ENCODE measurements at regions not wholly inside any gene's neighbourhood (a gene's known extent, or its start where the extent isn't known, plus 50 kb on each side); places are given as distances from the start of the nearest gene placed in this dataset.

DNA sequence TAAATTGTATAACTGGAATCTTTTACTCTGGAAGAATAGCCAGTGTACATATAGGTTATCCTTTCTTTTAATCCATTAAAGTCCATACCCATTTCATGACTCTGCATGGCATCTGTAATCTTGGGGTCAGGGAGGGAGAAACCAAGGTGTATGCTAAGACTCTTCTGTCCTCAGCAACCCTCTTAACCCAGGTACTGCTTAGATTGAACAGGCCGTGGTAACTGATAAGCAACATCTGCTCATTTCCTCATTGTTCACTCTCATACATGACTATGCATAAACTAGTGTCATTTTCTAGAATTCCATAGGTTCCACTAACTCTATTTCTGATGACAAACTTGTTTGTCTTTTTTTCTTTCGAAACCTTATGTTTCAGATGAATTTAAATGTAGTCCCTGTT is 69.3 kb upstream of the IFNE start:
- ChIA-PET POLR2A (interaction anchor here (0.6 kb wide), 1 partner anchor 887 kb away, joined by 3 read pairs; no protein-coding TSS in a partner anchor), CTCF (ENCODE audit: unreplicated experiment) (no interaction called here)
- Histone ChIP-seq H3K9me2 (ENCODE audit: insufficient read depth, low read length) (no peaks in the 10 kb centered on the region), H4K20me1 (ENCODE audit: insufficient read depth, low read length) (no peaks in the 10 kb centered on the region), H3K4me1 (ENCODE audit: insufficient read depth, low read length, poor library complexity, severe bottlenecking) (no peaks in the 10 kb centered on the region), H3K9me3 (ENCODE audit: low read length) (no peaks in the 10 kb centered on the region), H3K27ac (ENCODE audit: low read depth, low read length, poor library complexity, severe bottlenecking) (no peak overlapping the region), H3K79me2 (ENCODE audit: insufficient read depth, low read depth, low read length) (no peaks in the 10 kb centered on the region), H3K36me3 (ENCODE audit: insufficient read depth, low read length) (no peaks in the 10 kb centered on the region), H2AFZ (ENCODE audit: low read length) (no peak overlapping the region), H3K4me3 (ENCODE audit: low read depth, low read length, poor library complexity, severe bottlenecking) (no peak overlapping the region), H3K4me2 (ENCODE audit: low read length) (no peak overlapping the region)
- BruUV-seq (replicated peaks), result no TSS peak
- no peak for DNase-seq (ENCODE audit: low spot score)
- intact Hi-C loops (cut with micrococcal nuclease; ENCODE audit: unreplicated experiment), result no loop called here
- TF ChIP-seq, protein P1, sequence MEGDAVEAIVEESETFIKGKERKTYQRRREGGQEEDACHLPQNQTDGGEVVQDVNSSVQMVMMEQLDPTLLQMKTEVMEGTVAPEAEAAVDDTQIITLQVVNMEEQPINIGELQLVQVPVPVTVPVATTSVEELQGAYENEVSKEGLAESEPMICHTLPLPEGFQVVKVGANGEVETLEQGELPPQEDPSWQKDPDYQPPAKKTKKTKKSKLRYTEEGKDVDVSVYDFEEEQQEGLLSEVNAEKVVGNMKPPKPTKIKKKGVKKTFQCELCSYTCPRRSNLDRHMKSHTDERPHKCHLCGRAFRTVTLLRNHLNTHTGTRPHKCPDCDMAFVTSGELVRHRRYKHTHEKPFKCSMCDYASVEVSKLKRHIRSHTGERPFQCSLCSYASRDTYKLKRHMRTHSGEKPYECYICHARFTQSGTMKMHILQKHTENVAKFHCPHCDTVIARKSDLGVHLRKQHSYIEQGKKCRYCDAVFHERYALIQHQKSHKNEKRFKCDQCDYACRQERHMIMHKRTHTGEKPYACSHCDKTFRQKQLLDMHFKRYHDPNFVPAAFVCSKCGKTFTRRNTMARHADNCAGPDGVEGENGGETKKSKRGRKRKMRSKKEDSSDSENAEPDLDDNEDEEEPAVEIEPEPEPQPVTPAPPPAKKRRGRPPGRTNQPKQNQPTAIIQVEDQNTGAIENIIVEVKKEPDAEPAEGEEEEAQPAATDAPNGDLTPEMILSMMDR (conservative IDR thresholded peaks at IDR 0.05; ENCODE audit: low read length), result no peak
- TF ChIP-seq EZH2phosphoT487 (IDR thresholded peaks at IDR 0.05; ENCODE audit: borderline replicate concordance, low read depth, low read length), result no peak

DNA sequence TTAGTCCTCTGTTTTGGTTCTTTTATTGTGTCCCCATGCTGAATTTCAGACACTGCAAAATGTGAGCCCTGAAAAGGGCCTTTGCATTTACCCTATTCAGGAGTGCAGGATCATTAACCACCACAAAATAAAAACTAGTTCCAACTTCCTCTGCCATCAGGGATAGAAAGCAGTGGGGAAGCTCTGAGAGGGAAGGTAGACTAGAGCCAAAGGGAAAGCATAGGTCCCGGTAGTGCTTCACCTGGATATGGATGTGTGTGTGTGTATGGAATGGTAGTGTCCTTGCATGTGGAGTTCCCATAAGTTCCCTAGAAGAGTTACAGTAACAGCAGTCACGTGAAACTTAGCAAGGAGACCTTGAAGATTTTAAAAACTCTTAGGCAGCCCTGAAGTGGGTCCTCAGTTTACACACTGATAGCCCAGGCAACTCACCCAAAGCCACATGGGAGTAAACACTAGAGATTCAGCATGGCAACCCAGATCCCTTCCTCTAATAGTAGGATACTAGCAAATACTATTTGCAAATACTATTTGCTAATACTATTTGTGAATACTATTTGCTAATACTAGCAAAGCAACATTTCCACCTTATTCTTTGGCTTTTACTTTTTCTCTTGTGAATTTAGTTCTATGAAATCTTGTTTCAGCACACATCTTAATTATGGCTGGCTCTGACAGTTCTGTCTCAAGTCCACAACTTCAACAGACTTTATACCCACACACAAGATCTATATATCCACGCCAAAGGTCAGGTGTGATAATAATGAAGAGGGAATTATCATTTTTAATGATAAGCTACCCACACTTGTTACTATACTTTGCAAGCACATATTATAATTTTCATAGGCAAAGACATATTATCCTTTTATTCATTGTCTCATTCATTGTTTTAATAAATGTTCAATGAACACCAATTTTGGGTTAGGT is 70.4 kb upstream of the IFNE start:
- BruUV-seq (replicated peaks), result no TSS peak
- H3K4me2 ChIP-seq (ENCODE audit: low read length), result no peak overlapping the region
- no peaks in the 10 kb centered on the region for H3K36me3 ChIP-seq (ENCODE audit: insufficient read depth, low read length)
- no peak for DNase-seq (ENCODE audit: low spot score)
- H2AFZ ChIP-seq (ENCODE audit: low read length), result no peak overlapping the region
- H3K4me3 ChIP-seq (ENCODE audit: low read depth, low read length, poor library complexity, severe bottlenecking), result no peak overlapping the region
- H3K9me2 ChIP-seq (ENCODE audit: insufficient read depth, low read length), result no peaks in the 10 kb centered on the region
- no peaks in the 10 kb centered on the region for H3K79me2 ChIP-seq (ENCODE audit: insufficient read depth, low read depth, low read length)
- intact Hi-C loops (cut with micrococcal nuclease; ENCODE audit: unreplicated experiment), result no loop called here
- no peaks in the 10 kb centered on the region for H3K9me3 ChIP-seq (ENCODE audit: low read length)
- H3K4me1 ChIP-seq (ENCODE audit: insufficient read depth, low read length, poor library complexity, severe bottlenecking), result no peaks in the 10 kb centered on the region
- no peaks in the 10 kb centered on the region for H4K20me1 ChIP-seq (ENCODE audit: insufficient read depth, low read length)
- ChIA-PET CTCF (ENCODE audit: unreplicated experiment) (no interaction called here), POLR2A (interaction anchor here (0.5 to 0.6 kb wide), 2 partner anchors 888 to 1830 kb away, joined by 3 read pairs; no protein-coding TSS in a partner anchor)
- H3K27ac ChIP-seq (ENCODE audit: low read depth, low read length, poor library complexity, severe bottlenecking), result no peak overlapping the region
- TF ChIP-seq EZH2phosphoT487 (IDR thresholded peaks at IDR 0.05; ENCODE audit: borderline replicate concordance, low read depth, low read length), result no peak
- TF ChIP-seq, protein P1 (conservative IDR thresholded peaks at IDR 0.05; ENCODE audit: low read length), result no peak

DNA sequence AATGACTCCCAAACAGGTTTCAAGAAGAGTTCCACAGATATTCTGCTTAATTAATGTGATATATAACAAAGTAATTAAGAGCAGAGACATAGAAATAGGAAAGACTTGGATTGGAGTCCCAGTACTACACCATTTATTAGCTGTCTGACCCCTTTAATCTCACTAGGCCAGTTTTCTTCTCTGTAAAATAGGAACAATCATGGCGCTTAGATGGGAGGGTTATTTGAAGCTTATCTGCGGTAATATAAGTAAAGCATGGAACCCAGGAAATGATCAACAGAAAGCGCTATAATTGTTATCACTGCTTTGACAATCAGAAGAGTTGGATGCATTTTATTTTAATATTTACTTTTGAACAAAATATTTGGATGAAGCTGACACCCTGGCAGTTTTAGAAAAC is 71.3 kb upstream of the IFNE start:
- Histone ChIP-seq H3K4me2 (ENCODE audit: low read length) (no peak overlapping the region), H3K36me3 (ENCODE audit: insufficient read depth, low read length) (no peaks in the 10 kb centered on the region), H3K27ac (ENCODE audit: low read depth, low read length, poor library complexity, severe bottlenecking) (no peak overlapping the region), H3K4me3 (ENCODE audit: low read depth, low read length, poor library complexity, severe bottlenecking) (no peak overlapping the region), H3K9me3 (ENCODE audit: low read length) (no peaks in the 10 kb centered on the region), H3K9me2 (ENCODE audit: insufficient read depth, low read length) (no peaks in the 10 kb centered on the region), H2AFZ (ENCODE audit: low read length) (no peak overlapping the region), H3K4me1 (ENCODE audit: insufficient read depth, low read length, poor library complexity, severe bottlenecking) (no peaks in the 10 kb centered on the region), H4K20me1 (ENCODE audit: insufficient read depth, low read length) (no peaks in the 10 kb centered on the region), H3K79me2 (ENCODE audit: insufficient read depth, low read depth, low read length) (no peaks in the 10 kb centered on the region)
- DNase-seq (ENCODE audit: low spot score), result no peak
- ChIA-PET CTCF (ENCODE audit: unreplicated experiment) (no interaction called here), POLR2A (interaction anchor here (0.5 to 1.4 kb wide), 2 partner anchors 15 to 1831 kb away, joined by 3 to 4 read pairs; no protein-coding TSS in a partner anchor)
- intact Hi-C loops (cut with micrococcal nuclease; ENCODE audit: unreplicated experiment), result no loop called here
- TF ChIP-seq, protein P1 (conservative IDR thresholded peaks at IDR 0.05; ENCODE audit: low read length), result no peak
- TF ChIP-seq EZH2phosphoT487 (IDR thresholded peaks at IDR 0.05; ENCODE audit: borderline replicate concordance, low read depth, low read length), result no peak
- BruUV-seq (replicated peaks), result no TSS peak
